HG02852 (cell line): ENCODE measurements at regions not wholly inside any gene's neighbourhood (a gene's known extent, or its start where the extent isn't known, plus 50 kb on each side); places are given as distances from the start of the nearest gene placed in this dataset.

Experiments used
- ATAC-seq: cut with Tn5 transposase; IDR thresholded peaks from one replicate; pipeline ENCODE4 v1.9.1; 2021; ENCODE audit warnings: mild to moderate bottlenecking, moderate library complexity; ENCODE audit not compliant: unreplicated experiment

DNA sequence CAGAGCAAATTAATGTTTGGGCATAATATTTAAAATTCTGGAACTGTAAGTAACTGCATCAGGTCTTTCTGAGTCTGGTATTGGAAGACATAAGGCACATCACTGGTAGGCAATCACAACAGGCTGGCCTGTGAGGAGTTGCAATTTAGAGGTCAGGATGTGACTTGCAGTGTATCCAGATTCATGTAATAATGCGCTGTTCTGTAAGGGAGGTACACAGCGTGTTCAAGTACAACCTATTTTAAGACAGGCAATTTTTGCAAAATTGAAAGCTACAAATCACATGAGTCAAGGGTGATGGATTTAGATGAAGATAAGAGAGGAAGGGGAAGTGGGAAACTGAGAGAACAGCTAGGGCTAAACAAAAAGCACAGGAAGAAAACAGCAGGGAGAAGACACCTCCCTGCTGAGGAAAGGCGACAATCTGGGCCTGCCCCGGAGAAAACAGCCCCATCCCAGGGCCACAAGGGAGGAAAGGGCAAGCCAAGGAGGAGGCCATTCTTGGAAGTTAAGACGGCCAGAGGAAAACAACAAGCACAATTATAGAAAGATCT lies 138.1 kb downstream of the LACC1 start:
- no peak for ATAC-seq

GRCh38 chr13:44019651-44020050 lies 139.9 kb downstream of the LACC1 start:
- no peak for ATAC-seq

DNA sequence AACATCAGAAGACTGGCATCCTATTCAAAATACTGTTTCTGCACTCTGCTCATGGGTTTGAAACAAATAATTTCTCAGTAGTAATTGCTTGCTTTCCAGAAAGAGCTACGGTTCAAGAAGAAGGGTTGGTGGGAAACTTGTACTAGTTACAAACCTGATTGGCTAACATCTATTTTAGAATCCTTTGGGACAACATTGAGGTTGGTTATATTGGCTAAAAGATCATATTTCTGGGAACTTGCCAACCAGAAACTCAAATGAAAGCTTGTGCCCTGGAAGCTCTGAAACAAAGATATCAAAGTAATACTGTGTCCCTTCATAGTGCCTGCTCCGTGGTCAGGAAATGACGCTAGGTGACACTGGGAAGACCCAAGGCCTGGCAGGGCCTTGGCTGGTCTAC lies 141.7 kb downstream of the LACC1 start:
- no peak for ATAC-seq

- ATAC-seq = no peak
These were observed 142.5 kb downstream of the LACC1 start for GRCh38 chr13:44022196-44022595.

GRCh38 chr13:44024167-44024845 lies 144.6 kb downstream of the LACC1 start:
- ATAC-seq = no peak

DNA sequence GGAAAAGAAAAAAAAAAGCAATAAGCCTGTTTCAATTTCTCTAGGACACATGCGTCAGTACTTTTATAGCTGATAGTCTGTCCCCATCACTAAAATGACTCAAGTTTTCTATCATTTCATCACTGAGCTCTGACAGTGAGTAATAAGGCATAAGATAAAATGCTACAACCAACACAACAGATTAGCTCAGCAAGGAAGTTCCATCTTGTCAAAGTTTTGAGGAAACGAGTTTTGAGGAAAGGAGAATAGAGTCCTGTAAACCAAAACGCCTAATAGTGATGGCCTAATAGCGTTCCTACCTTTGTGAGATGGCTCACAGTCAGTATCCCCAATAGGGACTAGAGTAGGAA lies 145.1 kb downstream of the LACC1 start:
- ATAC-seq = no peak

- no peak for ATAC-seq
These were observed 146.5 kb downstream of the LACC1 start for GRCh38 chr13:44026194-44026593.

DNA sequence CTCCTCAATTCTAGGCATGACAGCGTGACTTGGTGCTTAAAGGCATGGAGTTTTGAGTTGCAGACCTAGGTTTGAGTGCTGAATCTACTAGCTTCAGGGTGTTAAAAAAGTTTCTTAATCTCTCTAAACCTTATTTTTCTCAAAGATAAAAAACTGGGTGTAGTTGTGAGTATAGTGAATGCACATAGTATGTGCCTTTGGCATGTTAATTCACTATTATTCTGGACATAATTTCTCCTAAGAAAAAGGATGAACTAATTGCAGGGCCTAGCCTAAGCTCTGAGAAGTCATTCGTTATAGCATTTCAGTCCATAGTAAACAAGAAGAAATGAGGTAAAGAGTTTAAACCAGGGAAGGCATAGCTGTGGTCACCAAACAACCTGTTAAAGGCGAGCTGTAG lies 149.0 kb downstream of the LACC1 start:
- ATAC-seq = no peak

DNA sequence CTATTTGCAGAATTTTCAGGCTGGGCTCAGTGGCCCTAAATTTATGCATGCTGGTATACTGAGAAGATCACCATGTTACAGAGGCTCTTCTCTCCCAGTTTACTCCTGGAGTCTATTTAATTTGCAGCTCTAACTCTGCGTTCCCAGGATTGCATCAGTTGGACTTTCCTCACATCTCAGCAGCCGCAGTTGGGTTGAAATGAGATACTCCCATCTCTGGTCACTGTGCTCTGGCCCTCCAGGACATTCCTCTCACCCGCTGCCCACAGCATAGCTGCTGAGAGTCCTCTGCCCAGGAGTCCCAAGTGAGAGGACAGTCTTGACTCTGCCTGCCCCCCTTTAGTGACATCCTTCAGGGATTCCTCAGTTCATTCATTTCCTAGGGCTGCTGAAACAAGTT lies 150.9 kb downstream of the LACC1 start:
- no peak for ATAC-seq

DNA sequence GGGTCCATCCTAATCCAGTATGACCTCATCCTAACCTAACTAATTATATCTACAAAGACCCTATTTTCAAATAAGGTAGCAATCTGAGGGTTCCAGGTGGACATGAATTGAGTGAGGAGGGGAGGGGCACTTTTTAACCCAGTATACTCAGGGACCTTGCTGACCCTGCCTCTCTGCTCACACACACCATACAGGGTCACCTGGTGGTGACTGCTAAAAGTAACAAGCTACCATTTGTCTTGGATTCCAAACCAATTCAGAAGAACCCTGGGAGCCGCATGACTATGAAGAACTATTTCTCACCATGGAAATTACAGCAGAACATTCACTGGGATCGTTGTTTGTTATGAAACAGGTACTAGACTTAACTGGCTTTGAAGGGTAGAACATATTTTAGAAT lies 151.9 kb downstream of the LACC1 start:
- no peak for ATAC-seq

- ATAC-seq = no peak
These were observed 153.1 kb downstream of the LACC1 start for GRCh38 chr13:44032802-44033201.

GRCh38 chr13:44035400-44035799 lies 155.7 kb downstream of the LACC1 start:
- no peak for ATAC-seq

DNA sequence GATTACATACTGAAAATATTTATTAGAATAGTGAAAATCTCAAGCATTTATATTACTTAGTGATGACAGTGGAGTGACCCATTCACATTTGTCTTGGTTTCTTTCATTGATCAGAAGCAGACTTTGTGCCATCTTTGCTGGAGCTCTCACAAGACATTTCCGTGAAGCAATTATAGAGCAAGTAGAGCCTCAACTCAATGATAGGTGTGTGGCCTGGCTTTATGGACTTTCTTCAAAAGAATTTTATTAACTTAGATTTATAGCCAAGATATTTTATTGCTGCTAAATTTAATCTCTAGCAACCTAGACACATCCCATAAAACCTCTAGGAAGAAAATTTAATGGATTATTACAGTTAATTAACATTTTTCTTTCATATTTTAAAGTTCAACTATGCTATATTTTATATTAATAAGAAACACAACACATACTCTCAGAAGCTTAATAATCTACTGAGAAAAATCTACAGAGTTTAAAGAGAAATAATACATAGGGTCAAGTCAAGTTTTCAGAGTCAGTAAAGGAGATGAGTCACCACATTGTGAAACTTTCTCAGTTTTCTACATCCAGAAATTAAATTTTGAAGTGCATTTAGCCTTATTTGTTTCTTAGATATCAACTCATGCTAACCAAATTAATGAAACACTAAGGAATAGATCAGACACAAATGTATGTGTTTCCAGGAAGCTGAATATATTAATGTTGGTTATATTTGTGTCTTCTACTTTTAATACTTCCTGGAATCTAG lies 160.5 kb downstream of the LACC1 start:
- ATAC-seq = no peak

GRCh38 chr13:44040818-44041100 lies 161.1 kb downstream of the LACC1 start:
- ATAC-seq = no peak

DNA sequence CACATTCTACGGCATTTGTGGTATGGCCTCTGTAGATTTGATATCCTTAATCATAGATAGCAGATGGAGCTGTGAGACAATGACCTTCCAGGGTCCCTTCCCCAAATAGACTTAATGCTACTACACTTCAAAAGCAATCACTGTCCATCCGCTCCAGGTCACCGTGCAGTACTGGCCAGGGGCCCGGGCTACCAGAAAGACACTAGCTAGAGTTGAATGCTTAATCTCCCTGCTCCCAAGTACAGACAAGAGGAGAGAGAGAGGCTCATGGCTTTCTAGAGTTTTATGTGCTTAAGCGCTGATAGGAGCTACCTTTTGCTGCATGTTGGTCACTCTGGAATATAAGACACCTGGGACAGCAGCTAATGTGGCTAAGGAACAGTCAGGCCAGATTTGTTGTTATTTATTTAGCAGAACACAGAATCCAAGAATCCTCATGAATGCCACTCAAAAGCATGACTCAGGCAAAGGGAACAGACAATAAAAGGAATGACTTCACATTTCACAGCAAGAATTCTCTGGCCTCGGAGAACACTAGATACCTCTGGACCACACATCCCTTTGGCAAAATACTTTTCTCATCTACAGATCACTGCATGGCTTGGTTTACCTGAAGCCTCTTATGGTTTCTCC lies 165.0 kb downstream of the LACC1 start:
- no peak for ATAC-seq

- no peak for ATAC-seq
These were observed 165.5 kb downstream of the LACC1 start for GRCh38 chr13:44045180-44045562.

DNA sequence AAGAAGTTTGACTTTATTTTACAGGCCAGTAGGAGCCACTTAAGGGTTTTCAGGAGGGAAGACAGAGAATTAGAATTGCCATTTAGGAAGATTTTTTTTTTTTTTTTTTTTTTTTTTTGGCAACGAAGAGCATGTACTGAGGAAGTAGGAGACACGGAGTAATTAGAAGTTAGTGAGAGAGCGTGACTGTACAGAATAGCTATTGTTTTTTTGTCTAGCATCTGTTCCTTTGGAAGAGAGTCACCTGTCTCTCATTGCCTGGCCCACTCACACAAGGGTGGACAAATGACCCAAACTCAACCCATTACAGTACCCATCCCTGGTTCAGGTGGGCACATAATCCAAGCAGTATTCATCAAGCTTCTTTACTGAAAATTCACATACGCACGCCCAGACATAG lies 166.7 kb downstream of the LACC1 start:
- no peak for ATAC-seq

- ATAC-seq = no peak
These were observed 168.6 kb downstream of the LACC1 start for GRCh38 chr13:44048326-44048725.

- ATAC-seq = no peak
These were observed 169.6 kb downstream of the LACC1 start for GRCh38 chr13:44049081-44049945.

DNA sequence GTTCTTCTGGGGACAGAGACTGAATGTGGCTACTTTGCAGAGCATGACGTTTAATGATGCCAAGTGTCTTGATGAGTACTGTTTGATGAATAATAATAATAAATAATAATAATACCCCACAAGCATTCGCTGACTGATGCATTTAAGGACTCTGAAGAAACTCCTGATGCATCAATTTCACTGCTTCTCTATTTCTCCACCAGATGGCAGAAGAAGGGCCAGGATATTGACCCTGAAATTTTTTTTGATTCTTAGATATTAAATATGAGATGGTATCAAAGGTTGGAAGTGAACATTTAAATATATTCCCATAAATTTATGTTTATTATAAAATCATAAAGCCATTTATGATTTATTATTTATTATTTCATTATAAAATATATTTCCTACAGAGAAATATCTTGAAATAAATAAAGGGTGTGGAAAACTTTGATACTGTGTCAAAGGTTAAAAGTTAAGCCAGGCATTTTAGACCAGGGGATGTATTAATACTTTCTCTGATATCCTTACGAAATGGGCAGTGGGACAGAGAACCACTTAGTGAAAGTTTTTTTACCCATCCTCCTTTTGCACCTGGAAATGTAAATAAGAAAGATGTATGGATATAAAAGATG lies 170.9 kb downstream of the LACC1 start:
- no peak for ATAC-seq

DNA sequence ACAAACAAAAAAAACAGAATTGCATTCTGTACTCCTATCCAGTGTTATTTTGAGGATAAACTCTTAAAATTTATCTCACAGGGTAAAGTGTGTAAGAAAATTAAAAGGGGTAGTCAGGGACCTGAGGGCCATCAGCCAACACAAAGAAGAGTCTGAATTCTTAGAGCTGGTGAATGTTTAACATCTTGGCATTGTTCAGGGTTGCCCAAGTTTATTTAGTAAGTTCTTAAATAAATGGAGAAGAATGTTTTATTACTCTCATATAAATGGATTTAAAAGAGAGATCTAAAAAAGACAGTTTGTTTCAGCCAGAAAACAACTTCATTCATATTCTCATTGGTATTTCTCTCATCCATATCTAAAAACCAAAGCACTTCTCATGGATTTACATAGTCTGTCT lies 171.7 kb downstream of the LACC1 start:
- ATAC-seq = no peak
